PC-3 (cell line): ENCODE measurements at regions not wholly inside any gene's neighbourhood (a gene's known extent, or its start where the extent isn't known, plus 50 kb on each side); places are given as distances from the start of the nearest gene placed in this dataset.

Experiments
- ATAC-seq: fragments of 200-7000 bp; cut with Tn5 transposase; 2 replicates; pipeline ENCODE4 v1.9.1; 2020; ENCODE audit warnings: mild to moderate bottlenecking, moderate library complexity
- BruUV-seq: library from RNA; stranded (reverse); fragments of 400-500 nt; replicated peaks from 2 replicates; lab custom pipeline; 2021; lab: Mats Ljungman, UMichigan
- CTCF ChIA-PET: fragments of 300-600 bp; sonication (Branson Sonifier 250); formaldehyde crosslinking; loops from one replicate; lab custom pipeline; 2022; ENCODE audit warnings: antibody characterized with exemption; lab: Charles Lee
- POLR2A ChIA-PET: fragments of 300-600 bp; sonication (Branson Sonifier 250); formaldehyde crosslinking; loops from one replicate; lab custom pipeline; 2022; ENCODE audit warnings: antibody characterized with exemption; ENCODE audit not compliant: unreplicated experiment; lab: Charles Lee
- DNase-seq: peaks from one replicate; pipeline ENCODE4 v3.0.0-alpha.2; 2015
- H2AFZ ChIP-seq: fragments of 300-600 bp; sonication (generic); 2 replicates; pipeline ENCODE4 v1.6.0; 2016; ENCODE audit warnings: antibody characterized with exemption, low read length
- H3F3A ChIP-seq: fragments of 300-600 bp; sonication (generic); one replicate; pipeline ENCODE4 v1.6.0; 2017; ENCODE audit warnings: antibody characterized with exemption, low read length, control low read depth, mild to moderate bottlenecking; ENCODE audit not compliant: unreplicated experiment
- H3K27ac ChIP-seq: fragments of 300-600 bp; sonication (generic); 2 replicates; pipeline ENCODE4 v1.5.1; 2016; ENCODE audit warnings: mild to moderate bottlenecking, low read length
- H3K27me3 ChIP-seq: fragments of 300-600 bp; sonication (generic); 2 replicates; pipeline ENCODE4 v1.6.1; 2016; ENCODE audit warnings: low read length, mixed read lengths
- H3K36me3 ChIP-seq: fragments of 300-600 bp; sonication (generic); 2 replicates; pipeline ENCODE4 v1.6.1; 2016; ENCODE audit warnings: low read depth, mixed run types, low read length, mixed read lengths
- H3K4me1 ChIP-seq: fragments of 300-600 bp; sonication (generic); 2 replicates; pipeline ENCODE4 v1.5.1; 2016; ENCODE audit warnings: low read length; ENCODE audit not compliant: insufficient read depth
- H3K4me2 ChIP-seq: fragments of 300-600 bp; sonication (generic); 2 replicates; pipeline ENCODE4 v1.6.0; 2016; ENCODE audit warnings: low read length
- H3K4me3 ChIP-seq: fragments of 300-600 bp; sonication (generic); 2 replicates; pipeline ENCODE4 v1.5.1; 2016; ENCODE audit warnings: mild to moderate bottlenecking, low read length, mixed read lengths
- H3K79me2 ChIP-seq: fragments of 300-600 bp; sonication (generic); 2 replicates; pipeline ENCODE4 v1.6.1; 2017; ENCODE audit warnings: low read length, mixed read lengths
- H3K9ac ChIP-seq: fragments of 300-600 bp; sonication (generic); 2 replicates; pipeline ENCODE4 v1.6.0; 2016; ENCODE audit warnings: mild to moderate bottlenecking, low read length
- H3K9me2 ChIP-seq: fragments of 300-600 bp; sonication (generic); replicated peaks from 2 replicates; pipeline ENCODE4 v1.6.1; 2016; ENCODE audit warnings: mixed run types, low read length, mixed read lengths
- H3K9me3 ChIP-seq: fragments of 300-600 bp; sonication (generic); 2 replicates; pipeline ENCODE4 v1.6.1; 2016; ENCODE audit warnings: low read length, mixed read lengths
- H4K20me1 ChIP-seq: fragments of 300-600 bp; sonication (generic); 2 replicates; pipeline ENCODE4 v1.6.1; 2016; ENCODE audit warnings: low read length, mixed read lengths
- CTCF ChIP-seq: fragments of 300-600 bp; sonication (generic); conservative IDR thresholded peaks from 2 replicates; pipeline ENCODE4 v1.5.1; 2017; ENCODE audit warnings: antibody characterized with exemption, low read depth, mild to moderate bottlenecking, low read length
- EZH2 ChIP-seq: fragments of 300-600 bp; sonication (generic); IDR thresholded peaks from one replicate; pipeline ENCODE4 v1.6.1; 2017; ENCODE audit warnings: antibody characterized with exemption, mild to moderate bottlenecking, low read length; ENCODE audit not compliant: unreplicated experiment
- EZH2phosphoT487 ChIP-seq: fragments of 300-600 bp; sonication (generic); IDR thresholded peaks from 2 replicates; pipeline ENCODE4 v1.6.1; 2018; ENCODE audit warnings: mild to moderate bottlenecking, antibody characterized with exemption, low read length, borderline replicate concordance
- intact Hi-C: fragments of 100-400 bp; cut with micrococcal nuclease; formaldehyde crosslinking; loops from 2 replicates; pipeline ENCODE4 v1.9.0; 2023

- TF ChIP-seq CTCF (no peak), EZH2phosphoT487 (no peak), EZH2 (no peak)
- Histone ChIP-seq H3K9me2 (no peaks in the 10 kb centered on the region), H3K4me3 (no peak overlapping the region), H3K4me1 (no peaks in the 10 kb centered on the region), H3F3A (no peaks in the 10 kb centered on the region), H3K36me3 (no peaks in the 10 kb centered on the region), H2AFZ (no peak overlapping the region), H4K20me1 (no peaks in the 10 kb centered on the region), H3K79me2 (no peaks in the 10 kb centered on the region), H3K27me3 (0 out of 2 replicates have a peak, but pooled peaks cover under 1% of the 10 kb centered on the region), H3K9ac (no peak overlapping the region), H3K9me3 (no peaks in the 10 kb centered on the region), H3K27ac (no peak overlapping the region), H3K4me2 (no peak overlapping the region)
- CTCF ChIA-PET, result no interaction called here
- POLR2A ChIA-PET, result no interaction called here
- ATAC-seq (no peak), DNase-seq (no peak)
- intact Hi-C loops, result no loop called here
- no TSS peak for BruUV-seq
These were observed 184.4 kb downstream of the KCNS3 start for GRCh38 chr2:18062892-18063291.

GRCh38 chr2:18061717-18062116 is 183.2 kb downstream of the KCNS3 start:
- H3K27me3 ChIP-seq, result no peaks in the 10 kb centered on the region
- intact Hi-C loops, result no loop called here
- TF ChIP-seq EZH2 (no peak), CTCF (no peak), EZH2phosphoT487 (no peak)
- ChIA-PET POLR2A (no interaction called here), CTCF (no interaction called here)
- H3K36me3 ChIP-seq, result no peaks in the 10 kb centered on the region
- DNase-seq (no peak), ATAC-seq (no peak)
- no peaks in the 10 kb centered on the region for H4K20me1 ChIP-seq
- no peaks in the 10 kb centered on the region for H3F3A ChIP-seq
- H3K9ac ChIP-seq, result no peak overlapping the region
- H3K4me3 ChIP-seq, result no peak overlapping the region
- no peaks in the 10 kb centered on the region for H3K9me2 ChIP-seq
- H3K9me3 ChIP-seq, result no peaks in the 10 kb centered on the region
- no peaks in the 10 kb centered on the region for H3K79me2 ChIP-seq
- H2AFZ ChIP-seq, result no peak overlapping the region
- no TSS peak for BruUV-seq
- no peak overlapping the region for H3K27ac ChIP-seq
- no peak overlapping the region for H3K4me2 ChIP-seq
- H3K4me1 ChIP-seq, result no peaks in the 10 kb centered on the region

GRCh38 chr2:18057657-18058056 is 179.2 kb downstream of the KCNS3 start:
- Histone ChIP-seq H3K27me3 (no peaks in the 10 kb centered on the region), H3F3A (no peaks in the 10 kb centered on the region), H3K79me2 (no peaks in the 10 kb centered on the region), H3K9me3 (no peaks in the 10 kb centered on the region), H4K20me1 (no peaks in the 10 kb centered on the region), H3K9ac (no peak overlapping the region), H3K4me1 (peaks cover 13% of the 10 kb centered on the region), H3K27ac (no peak overlapping the region), H2AFZ (no peak overlapping the region), H3K4me2 (no peak overlapping the region), H3K4me3 (no peak overlapping the region), H3K9me2 (no peaks in the 10 kb centered on the region), H3K36me3 (no peaks in the 10 kb centered on the region)
- no peak for ATAC-seq
- CTCF ChIA-PET, result no interaction called here
- POLR2A ChIA-PET, result no interaction called here
- DNase-seq, result no peak
- BruUV-seq, result no TSS peak
- TF ChIP-seq CTCF (no peak), EZH2 (no peak), EZH2phosphoT487 (no peak)
- intact Hi-C loops, result no loop called here
